Activated CD4-positive, alpha-beta T cell treated with anti-CD3 and anti-CD28 coated beads, Interleukin-2, amount 50 U/mL, for 16 hours (primary cell): ENCODE measurements at regions not wholly inside any gene's neighbourhood (a gene's known extent, or its start where the extent isn't known, plus 50 kb on each side); places are given as distances from the start of the nearest gene placed in this dataset.

Experiments
- DNase-seq: peaks from one replicate; pipeline ENCODE4 v3.0.0-alpha.2; 2020

DNA sequence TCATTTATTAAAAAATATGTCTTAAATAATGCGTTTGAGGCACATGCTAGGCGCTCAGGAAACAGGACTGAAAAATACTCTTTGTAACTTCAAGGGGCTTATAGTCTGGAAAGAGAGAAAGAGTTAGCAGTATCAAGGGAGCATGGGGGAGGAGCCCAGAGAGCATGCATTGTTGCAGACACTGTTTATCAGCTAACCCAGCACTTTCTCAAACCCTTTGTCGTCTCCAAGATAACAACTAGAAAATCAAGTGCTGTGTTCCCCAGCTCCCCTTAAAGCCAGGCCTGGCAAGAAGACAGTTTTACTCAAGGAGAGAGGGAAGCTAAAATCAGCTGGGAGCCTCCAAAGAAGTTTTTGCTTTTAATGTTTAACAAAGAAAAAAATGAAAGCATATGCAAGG is 98.4 kb downstream of the PERP start:
- DNase-seq, result no peak

GRCh38 chr6:138011413-138011812 is 95.8 kb downstream of the PERP start:
- no peak for DNase-seq

- no peak for DNase-seq
Measured at GRCh38 chr6:138012682-138013081, 94.5 kb downstream of the PERP start.

GRCh38 chr6:138013959-138014358 is 93.3 kb downstream of the PERP start:
- DNase-seq, result no peak

GRCh38 chr6:138017166-138017757 is 90.0 kb downstream of the PERP start:
- DNase-seq, result no peak

- DNase-seq, result no peak
Measured at GRCh38 chr6:138018297-138018696, 88.9 kb downstream of the PERP start.

GRCh38 chr6:138025528-138025978 is 81.7 kb downstream of the PERP start:
- DNase-seq, result no peak

DNA sequence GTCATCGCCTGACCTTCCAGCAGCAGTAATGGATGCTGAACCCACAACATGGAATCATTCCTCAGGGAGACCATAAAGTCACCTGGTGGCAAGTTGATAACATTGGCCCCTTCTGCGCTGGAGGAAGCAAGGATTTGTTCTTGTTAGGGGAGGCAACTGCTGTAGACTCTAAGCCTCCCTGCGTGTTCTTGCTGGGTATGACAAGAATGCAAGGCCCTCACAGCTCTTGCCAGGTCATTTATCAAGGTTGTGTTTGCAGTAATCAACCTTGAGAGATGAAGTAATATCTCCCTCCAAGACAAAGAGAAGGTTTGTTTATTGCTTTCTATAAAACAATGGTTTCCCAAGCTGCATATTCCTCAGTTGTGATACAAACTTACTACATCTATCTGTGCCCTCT is 80.9 kb downstream of the PERP start:
- DNase-seq, result no peak

DNA sequence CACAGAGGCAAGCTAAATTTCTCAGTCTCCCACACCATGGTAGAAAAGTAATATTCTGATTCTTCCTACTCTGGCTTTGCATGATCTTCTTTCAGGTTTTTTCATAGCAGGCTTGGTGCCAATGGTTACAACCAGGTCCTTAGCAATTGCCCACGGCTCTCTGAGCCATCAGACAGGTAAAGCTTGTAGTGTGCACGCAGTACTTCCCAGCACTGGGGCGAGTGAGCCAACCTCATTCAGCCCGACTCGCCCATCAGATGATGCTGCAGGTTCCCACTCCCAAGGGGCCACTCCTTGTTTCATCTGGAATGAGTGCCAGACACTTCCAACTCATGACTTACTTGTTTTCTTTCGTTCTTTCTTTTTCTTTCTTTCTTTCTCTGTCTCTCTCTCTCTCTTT is 78.3 kb downstream of the PERP start:
- DNase-seq, result no peak

DNA sequence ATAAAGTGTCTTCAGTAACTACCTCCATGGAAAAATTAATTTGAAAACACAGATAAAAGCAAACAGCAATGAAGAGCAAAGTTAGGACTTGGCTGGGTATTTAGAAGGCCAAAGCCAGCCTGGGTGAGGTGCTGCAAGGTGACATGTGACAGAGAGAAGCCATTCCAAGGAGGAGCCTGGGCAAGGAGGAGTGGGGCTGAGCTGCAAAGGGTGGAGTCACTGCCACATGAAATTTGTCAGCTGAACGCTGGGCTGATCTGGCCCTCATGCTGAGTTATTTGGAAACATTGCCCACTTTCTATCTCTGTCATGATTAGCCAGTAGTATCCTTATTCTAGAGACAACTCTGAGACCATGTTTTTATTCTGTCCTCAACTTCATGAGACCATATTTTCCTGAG is 76.3 kb downstream of the PERP start:
- DNase-seq, result peak; percentile 58

DNA sequence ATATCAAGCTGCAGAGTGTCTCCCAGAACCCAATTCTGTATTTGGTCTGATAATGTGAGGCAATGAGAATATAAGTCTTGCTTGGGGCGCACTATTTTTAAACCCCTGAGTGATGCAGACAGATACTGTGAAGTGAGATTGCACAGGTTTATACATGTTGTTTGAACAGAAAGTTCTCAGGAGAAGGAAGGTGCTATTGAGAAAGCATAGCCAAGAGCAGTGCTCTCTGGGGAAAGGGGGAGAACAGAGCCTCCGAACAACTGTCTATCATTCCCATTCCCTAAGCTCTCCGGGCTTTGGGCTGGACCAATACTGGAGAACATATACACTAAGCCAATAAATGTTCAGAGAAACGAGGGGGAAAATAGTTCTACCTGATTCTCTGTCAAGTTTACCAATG is 75.8 kb downstream of the PERP start:
- DNase-seq, result no peak

GRCh38 chr6:138031850-138032249 is 75.4 kb downstream of the PERP start:
- DNase-seq, result peak; percentile 50

DNA sequence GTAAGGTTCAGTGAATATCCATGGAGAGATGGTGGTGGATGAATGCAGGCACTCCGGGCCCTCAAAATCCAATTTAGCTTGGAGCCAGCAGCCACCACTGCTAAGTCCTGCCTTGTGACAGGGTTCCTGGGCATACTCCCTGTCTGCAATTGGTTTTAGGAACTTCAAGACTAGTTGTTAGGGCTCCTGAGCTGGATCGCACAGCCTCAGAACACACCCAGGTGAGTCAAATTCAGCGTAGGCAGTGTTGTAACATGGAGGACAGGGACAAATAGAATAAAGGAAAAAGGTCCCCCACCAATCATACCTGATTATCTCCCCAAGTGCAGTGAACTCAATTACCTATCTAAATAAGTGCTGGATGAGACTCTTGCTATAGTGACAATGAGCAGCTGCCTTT is 74.6 kb downstream of the PERP start:
- DNase-seq, result no peak

DNA sequence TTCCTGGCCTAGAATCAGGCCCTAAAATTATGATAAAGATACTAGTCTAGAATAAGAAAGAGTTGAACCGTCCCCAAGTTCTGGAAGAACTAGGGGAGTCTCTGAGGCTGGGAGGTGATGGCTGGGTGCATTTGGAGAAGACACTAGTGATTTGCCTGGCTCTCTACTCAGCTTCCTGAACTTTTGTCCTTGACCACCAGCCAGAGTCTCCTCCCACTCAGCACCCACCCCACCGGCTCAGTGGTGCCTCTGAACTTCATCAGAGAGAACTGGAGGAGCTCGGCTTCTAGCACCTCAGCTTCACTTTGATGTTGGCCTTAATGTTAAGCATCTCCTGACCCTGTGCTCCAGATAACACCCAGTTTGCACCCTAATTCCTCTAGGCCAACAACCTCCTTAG is 73.0 kb downstream of the PERP start:
- DNase-seq, result no peak

GRCh38 chr6:138035070-138035469 is 72.1 kb downstream of the PERP start:
- DNase-seq, result no peak

- no peak for DNase-seq
Measured at GRCh38 chr6:138036111-138036510, 71.1 kb downstream of the PERP start.

GRCh38 chr6:138037009-138037504 is 70.2 kb downstream of the PERP start:
- DNase-seq, result no peak

GRCh38 chr6:138038142-138038870 is 68.9 kb downstream of the PERP start:
- no peak for DNase-seq
